ENCODE measurements at regions not wholly inside any gene's neighbourhood (a gene's known extent, or its start where the extent isn't known, plus 50 kb on each side); places are given as distances from the start of the nearest gene placed in this dataset.

DNA sequence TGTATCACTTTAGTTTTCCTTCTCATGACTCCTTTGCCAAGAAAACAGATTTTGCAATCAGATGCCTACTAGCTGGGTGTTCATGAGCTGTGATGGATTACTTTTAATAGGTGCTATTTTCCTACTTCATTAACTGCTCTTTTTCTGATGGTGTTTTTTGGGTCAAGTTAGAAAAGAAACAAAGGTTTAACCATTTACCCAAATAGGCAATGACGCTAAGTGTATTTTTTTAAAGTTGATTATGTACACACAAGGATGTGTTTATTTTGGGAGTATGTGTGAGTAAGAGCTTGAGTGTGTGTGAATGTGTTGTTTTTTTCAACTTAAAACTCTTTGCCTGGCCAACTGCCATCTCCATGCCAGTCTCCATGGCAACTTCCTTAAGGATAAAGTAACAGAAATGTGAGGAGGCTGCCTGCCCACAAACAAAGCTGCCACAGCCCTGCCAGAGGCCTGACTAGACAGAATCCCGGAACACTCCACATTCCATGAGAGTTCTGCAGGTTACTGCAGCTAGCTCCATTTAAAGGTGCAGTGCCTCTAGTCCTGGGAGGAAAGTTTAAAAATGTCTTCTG, 215.6 kb upstream of the RBMS3 start:
- Mint-ChIP-seq H3K27ac (no peak overlapping the region), H3K27me3 (no peaks in the 10 kb centered on the region), H3K9me3 (peaks cover 4 to 7% (median 5%) of the 10 kb centered on the region in 3 donors), H3K4me1 (no peaks in the 10 kb centered on the region), H3K36me3 (no peaks in the 10 kb centered on the region), H3K4me3 (no peak overlapping the region)

DNA sequence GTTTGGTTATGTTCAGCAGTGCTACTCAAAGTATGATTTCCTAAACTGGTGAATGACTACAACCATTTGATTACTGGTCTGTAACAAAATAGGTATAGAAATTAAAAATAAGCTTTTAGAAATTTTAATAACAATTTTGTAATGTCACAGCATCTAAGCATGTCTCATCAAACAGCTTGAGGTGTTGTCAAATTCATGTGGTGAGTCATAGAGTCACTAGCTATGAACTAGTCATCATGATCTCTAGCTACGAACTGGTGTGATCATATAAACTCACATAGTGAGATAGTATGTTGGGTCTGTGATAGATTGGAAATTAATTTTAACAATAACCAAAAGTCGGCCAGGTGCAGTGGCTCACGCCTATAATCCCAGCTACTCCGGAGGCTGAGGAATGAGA, 213.9 kb upstream of the RBMS3 start:
- no peaks in the 10 kb centered on the region for H3K27me3 Mint-ChIP-seq
- no peaks in the 10 kb centered on the region for H3K4me1 Mint-ChIP-seq
- H3K27ac Mint-ChIP-seq, result no peak overlapping the region
- peaks cover 4 to 13% (median 5%) of the 10 kb centered on the region in 3 donors for H3K9me3 Mint-ChIP-seq
- no peaks in the 10 kb centered on the region for H3K36me3 Mint-ChIP-seq
- H3K4me3 Mint-ChIP-seq, result no peak overlapping the region

DNA sequence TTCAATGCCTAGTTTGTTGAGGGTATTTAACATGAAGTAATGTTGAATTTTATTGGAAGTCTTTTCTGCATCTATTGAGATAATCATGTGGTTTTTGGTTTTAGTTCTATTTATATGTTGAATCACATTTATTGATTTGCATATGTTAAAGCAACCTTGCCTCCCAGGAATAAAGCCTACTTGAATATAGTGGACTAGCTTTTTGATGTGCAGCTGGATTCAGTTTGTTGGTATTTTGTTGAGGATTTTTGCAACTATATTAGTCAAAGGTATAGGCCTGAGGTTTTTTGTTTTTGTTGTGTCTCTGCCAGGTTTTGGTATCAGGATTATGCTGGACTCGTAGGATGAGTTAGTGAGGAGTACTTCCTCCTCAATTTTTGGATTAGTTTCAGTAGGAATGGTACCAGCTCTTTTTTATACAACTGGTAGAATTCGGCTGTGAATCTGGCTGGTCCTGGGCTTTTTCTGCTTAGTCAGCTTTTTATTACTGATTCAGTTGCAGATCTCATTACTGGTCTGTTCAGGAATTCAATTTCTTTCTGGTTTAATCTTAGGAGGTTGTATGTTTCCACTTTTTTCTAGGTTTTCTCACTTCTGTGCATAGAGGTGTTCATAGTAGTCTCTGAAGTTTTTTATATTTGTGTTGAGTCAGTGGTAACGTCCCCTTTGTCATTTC, 209.8 kb upstream of the RBMS3 start:
- no peaks in the 10 kb centered on the region for H3K36me3 Mint-ChIP-seq
- no peak overlapping the region for H3K27ac Mint-ChIP-seq
- peaks cover 2 to 13% (median 3%) of the 10 kb centered on the region in 3 donors for H3K9me3 Mint-ChIP-seq
- no peaks in the 10 kb centered on the region for H3K27me3 Mint-ChIP-seq
- H3K4me3 Mint-ChIP-seq, result no peak overlapping the region
- H3K4me1 Mint-ChIP-seq, result no peaks in the 10 kb centered on the region

- H3K27me3 Mint-ChIP-seq, result no peaks in the 10 kb centered on the region
- H3K9me3 Mint-ChIP-seq, result peaks cover 2 to 13% (median 2%) of the 10 kb centered on the region in 3 donors
- no peak overlapping the region for H3K27ac Mint-ChIP-seq
- no peaks in the 10 kb centered on the region for H3K4me1 Mint-ChIP-seq
- H3K36me3 Mint-ChIP-seq, result no peaks in the 10 kb centered on the region
- H3K4me3 Mint-ChIP-seq, result no peak overlapping the region
These were observed 208.3 kb upstream of the RBMS3 start for GRCh38 chr3:29072611-29073010.

DNA sequence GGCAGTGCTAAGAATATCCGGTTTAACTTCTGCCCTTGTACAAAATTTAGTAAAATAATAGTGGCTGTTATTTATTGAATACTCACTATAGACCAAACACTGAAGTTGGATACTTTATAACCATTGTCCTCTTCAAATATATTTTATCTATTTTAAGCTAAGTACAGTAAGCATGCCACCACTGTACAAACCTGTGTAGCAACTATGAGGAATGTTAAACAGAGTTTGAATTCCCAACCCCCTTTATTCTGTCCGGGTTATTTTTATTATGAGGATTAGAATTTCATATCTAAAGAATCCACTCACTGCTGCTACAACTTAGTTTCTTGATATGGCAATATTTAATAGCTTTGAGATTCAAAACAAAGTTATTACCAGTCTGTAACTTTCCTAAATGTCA, 203.5 kb upstream of the RBMS3 start:
- no peaks in the 10 kb centered on the region for H3K27me3 Mint-ChIP-seq
- no peaks in the 10 kb centered on the region for H3K4me1 Mint-ChIP-seq
- H3K36me3 Mint-ChIP-seq, result no peaks in the 10 kb centered on the region
- H3K9me3 Mint-ChIP-seq, result peaks cover 0 to under 1% (median 0%) of the 10 kb centered on the region in 3 donors
- no peak overlapping the region for H3K27ac Mint-ChIP-seq
- H3K4me3 Mint-ChIP-seq, result no peak overlapping the region

DNA sequence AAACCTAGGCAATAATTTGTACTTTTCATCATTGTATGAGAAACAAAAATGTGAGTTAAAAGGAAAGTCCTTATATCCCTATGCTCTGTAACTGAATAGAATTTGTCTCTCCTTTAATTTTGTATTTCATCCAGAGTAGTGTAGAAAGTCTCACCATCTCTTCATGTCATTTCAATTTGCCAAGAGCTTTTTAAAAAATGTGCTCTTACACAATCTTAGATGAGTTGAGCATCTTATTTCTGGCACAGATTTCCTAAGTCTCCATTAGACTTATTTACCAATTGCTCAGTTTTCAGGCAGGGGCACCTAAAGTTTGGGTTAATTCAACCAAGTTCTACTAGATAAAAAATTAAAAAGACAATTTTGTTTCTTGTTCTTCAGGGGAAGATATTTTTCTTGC, 201.5 kb upstream of the RBMS3 start:
- no peak overlapping the region for H3K4me3 Mint-ChIP-seq
- H3K27ac Mint-ChIP-seq, result no peak overlapping the region
- no peaks in the 10 kb centered on the region for H3K4me1 Mint-ChIP-seq
- no peaks in the 10 kb centered on the region for H3K27me3 Mint-ChIP-seq
- H3K9me3 Mint-ChIP-seq, result peaks cover 0 to 1% (median 0%) of the 10 kb centered on the region in 3 donors
- no peaks in the 10 kb centered on the region for H3K36me3 Mint-ChIP-seq

DNA sequence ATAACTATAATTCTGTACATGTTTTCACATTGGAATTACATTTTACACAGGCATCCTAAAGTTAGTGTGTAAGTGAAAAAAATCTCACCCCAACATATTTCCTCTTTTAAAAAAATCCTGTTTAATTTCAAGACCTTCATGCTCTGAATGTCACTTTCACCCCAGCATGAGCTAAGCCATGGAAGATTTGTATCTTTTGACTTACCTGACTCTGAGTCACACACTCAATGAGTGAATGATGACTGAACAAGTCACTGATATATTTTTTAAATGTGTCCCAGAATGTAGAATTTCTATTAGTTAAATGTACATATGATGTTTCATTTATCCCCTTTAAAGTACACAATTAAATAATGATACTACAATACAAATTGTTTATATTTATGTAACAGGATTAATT, 199.9 kb upstream of the RBMS3 start:
- no peak overlapping the region for H3K27ac Mint-ChIP-seq
- H3K36me3 Mint-ChIP-seq, result no peaks in the 10 kb centered on the region
- no peaks in the 10 kb centered on the region for H3K4me1 Mint-ChIP-seq
- no peak overlapping the region for H3K4me3 Mint-ChIP-seq
- peaks cover 1 to 4% (median 3%) of the 10 kb centered on the region in 3 donors for H3K9me3 Mint-ChIP-seq
- H3K27me3 Mint-ChIP-seq, result no peaks in the 10 kb centered on the region

DNA sequence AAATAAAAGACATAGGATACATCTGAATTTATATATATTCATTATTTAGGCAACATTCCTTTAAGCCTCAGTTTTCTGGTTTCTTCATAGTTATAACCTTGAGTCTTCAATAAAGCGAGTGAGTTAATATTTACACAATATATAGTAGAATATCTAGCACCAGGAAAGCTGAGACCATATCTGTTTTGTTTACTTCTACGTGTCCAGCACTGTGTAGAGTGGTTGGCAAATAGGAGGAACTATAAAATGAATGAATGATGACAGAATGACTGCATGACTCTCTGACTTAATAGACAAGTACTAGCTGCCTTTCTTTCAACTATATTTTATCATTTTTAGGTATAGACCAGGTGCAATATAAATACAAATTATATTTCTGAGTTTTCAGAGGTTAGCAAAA, 197.8 kb upstream of the RBMS3 start:
- Mint-ChIP-seq H3K4me1 (no peaks in the 10 kb centered on the region), H3K27me3 (no peaks in the 10 kb centered on the region), H3K4me3 (no peak overlapping the region), H3K36me3 (no peaks in the 10 kb centered on the region), H3K27ac (no peak overlapping the region), H3K9me3 (peaks cover 1 to 6% (median 3%) of the 10 kb centered on the region in 3 donors)

DNA sequence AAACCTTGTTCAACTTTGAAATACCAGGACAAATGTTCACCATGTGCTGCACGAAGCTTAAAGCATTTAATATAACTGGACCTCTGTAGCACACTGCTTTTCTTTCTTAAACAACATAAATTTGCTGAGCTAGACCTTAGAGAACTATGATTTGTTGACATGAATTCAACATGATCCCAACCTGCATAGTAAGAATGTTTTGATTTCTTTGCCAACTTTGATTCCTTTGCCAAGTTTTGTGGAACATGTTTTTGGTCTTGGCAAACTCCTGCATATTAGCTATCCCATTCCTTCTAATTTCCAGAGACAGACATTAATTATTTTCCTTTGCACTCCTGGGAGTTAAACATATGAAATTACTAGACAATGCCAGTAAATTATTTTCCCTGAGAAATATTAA, 197.2 kb upstream of the RBMS3 start:
- H3K4me3 Mint-ChIP-seq, result no peak overlapping the region
- no peaks in the 10 kb centered on the region for H3K27me3 Mint-ChIP-seq
- peaks cover 1 to 6% (median 3%) of the 10 kb centered on the region in 3 donors for H3K9me3 Mint-ChIP-seq
- no peaks in the 10 kb centered on the region for H3K4me1 Mint-ChIP-seq
- H3K36me3 Mint-ChIP-seq, result no peaks in the 10 kb centered on the region
- no peak overlapping the region for H3K27ac Mint-ChIP-seq

DNA sequence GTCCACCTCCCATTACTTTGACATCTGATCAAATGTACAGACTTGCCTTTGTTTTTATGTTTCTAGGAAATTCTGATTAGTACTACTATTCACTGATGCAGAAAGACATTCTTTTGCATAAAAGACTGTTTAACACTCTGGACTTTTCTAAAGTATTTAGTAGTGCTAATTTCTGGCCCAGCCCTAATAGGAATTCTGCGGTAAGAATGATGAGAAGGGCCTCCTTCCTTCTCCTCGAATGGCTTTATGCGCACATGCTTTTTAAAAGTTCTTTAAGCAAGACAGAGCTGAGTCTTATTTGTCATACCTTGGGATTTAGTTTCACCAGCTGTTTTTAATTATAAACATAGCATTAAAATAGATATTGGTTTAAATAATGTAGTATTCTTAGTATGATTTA, 192.3 kb upstream of the RBMS3 start:
- Mint-ChIP-seq H3K36me3 (no peaks in the 10 kb centered on the region), H3K27me3 (no peaks in the 10 kb centered on the region), H3K4me1 (no peaks in the 10 kb centered on the region), H3K27ac (no peak overlapping the region), H3K4me3 (no peak overlapping the region), H3K9me3 (peaks cover 0 to 11% (median 3%) of the 10 kb centered on the region in 3 donors)

GRCh38 chr3:29090912-29091597, 189.8 kb upstream of the RBMS3 start:
- no peak overlapping the region for H3K27ac Mint-ChIP-seq
- H3K4me1 Mint-ChIP-seq, result no peaks in the 10 kb centered on the region
- no peaks in the 10 kb centered on the region for H3K27me3 Mint-ChIP-seq
- H3K36me3 Mint-ChIP-seq, result no peaks in the 10 kb centered on the region
- peaks cover 0 to 8% (median 4%) of the 10 kb centered on the region in 3 donors for H3K9me3 Mint-ChIP-seq
- H3K4me3 Mint-ChIP-seq, result no peak overlapping the region

- Mint-ChIP-seq H3K27ac (no peak overlapping the region), H3K4me1 (no peaks in the 10 kb centered on the region), H3K36me3 (no peaks in the 10 kb centered on the region), H3K9me3 (peaks cover 0 to 10% (median 4%) of the 10 kb centered on the region in 3 donors), H3K4me3 (no peak overlapping the region), H3K27me3 (no peaks in the 10 kb centered on the region)
These were observed 189.2 kb upstream of the RBMS3 start for GRCh38 chr3:29091599-29092189.

GRCh38 chr3:29092348-29092747, 188.5 kb upstream of the RBMS3 start:
- H3K4me3 Mint-ChIP-seq, result no peak overlapping the region
- no peaks in the 10 kb centered on the region for H3K36me3 Mint-ChIP-seq
- H3K27me3 Mint-ChIP-seq, result no peaks in the 10 kb centered on the region
- no peak overlapping the region for H3K27ac Mint-ChIP-seq
- no peaks in the 10 kb centered on the region for H3K4me1 Mint-ChIP-seq
- peaks cover 0 to 10% (median 4%) of the 10 kb centered on the region in 3 donors for H3K9me3 Mint-ChIP-seq

- H3K4me1 Mint-ChIP-seq, result no peaks in the 10 kb centered on the region
- H3K36me3 Mint-ChIP-seq, result no peaks in the 10 kb centered on the region
- H3K27ac Mint-ChIP-seq, result no peak overlapping the region
- no peak overlapping the region for H3K4me3 Mint-ChIP-seq
- peaks cover 3 to 7% (median 6%) of the 10 kb centered on the region in 3 donors for H3K9me3 Mint-ChIP-seq
- H3K27me3 Mint-ChIP-seq, result no peaks in the 10 kb centered on the region
These were observed 181.6 kb upstream of the RBMS3 start for GRCh38 chr3:29099296-29099695.

DNA sequence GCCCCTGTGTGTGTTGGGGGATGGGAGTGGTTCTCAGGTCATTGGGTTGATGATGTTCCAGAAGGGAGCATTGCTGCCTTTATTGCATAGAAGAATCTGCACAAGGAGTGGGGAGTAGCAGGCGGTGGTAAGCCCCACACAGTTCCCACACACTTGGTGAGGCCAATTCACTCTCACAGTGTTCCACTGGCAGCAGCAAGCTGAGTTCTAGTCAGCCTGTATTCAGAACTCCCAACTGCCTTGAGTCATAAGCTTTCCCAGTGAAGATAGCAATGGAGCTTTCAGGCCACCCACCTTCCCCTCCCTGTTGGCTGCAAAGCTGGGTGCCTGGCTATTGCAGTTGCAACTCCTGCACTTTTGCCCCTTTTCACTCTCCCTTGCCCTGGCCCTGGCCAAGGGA, 181.1 kb upstream of the RBMS3 start:
- H3K9me3 Mint-ChIP-seq, result peaks cover 3 to 7% (median 6%) of the 10 kb centered on the region in 3 donors
- no peaks in the 10 kb centered on the region for H3K4me1 Mint-ChIP-seq
- no peaks in the 10 kb centered on the region for H3K36me3 Mint-ChIP-seq
- H3K27ac Mint-ChIP-seq, result no peak overlapping the region
- no peaks in the 10 kb centered on the region for H3K27me3 Mint-ChIP-seq
- no peak overlapping the region for H3K4me3 Mint-ChIP-seq

Measured in IgD-negative memory B cell (primary cell).